CD14-positive monocyte (primary cell): ENCODE measurements at regions not wholly inside any gene's neighbourhood (a gene's known extent, or its start where the extent isn't known, plus 50 kb on each side); places are given as distances from the start of the nearest gene placed in this dataset.

ENCODE experiments used
- DNase-seq, 3 donors: peaks; one replicate each; pipeline ENCODE4 v3.0.0-alpha.2; 2011 to 2022
- H2AFZ ChIP-seq: 2 replicates; pipeline ENCODE4 v1.6.0; 2012; ENCODE audit warnings: mild to moderate bottlenecking, low read depth, low read length, inconsistent platforms; ENCODE audit not compliant: insufficient read depth, poor library complexity, severe bottlenecking
- H3K27ac ChIP-seq, 2 donors: 1 replicate in 1 of 2; 2 replicates in 1 of 2; pipeline ENCODE4 v1.5.1; 2012 to 2013; ENCODE audit warnings: low read length in 2 of 2, control low read depth in 1 of 2, inconsistent platforms in 1 of 2, low read depth in 1 of 2, mild to moderate bottlenecking in 1 of 2
- H3K27me3 ChIP-seq, 2 donors: one replicate each; pipeline versions ENCODE4 v1.6.0 to v1.6.1; 2011 to 2013; ENCODE audit warnings: low read length in 2 of 2; ENCODE audit not compliant: control insufficient read depth in 2 of 2, insufficient read depth in 2 of 2
- H3K36me3 ChIP-seq, 2 donors: replicated peaks in 1 of 2; 1 replicate in 1 of 2; 2 replicates in 1 of 2; pipeline versions ENCODE4 v1.5.1 to v1.6.1; 2012 to 2013; ENCODE audit warnings: low read length in 2 of 2, control low read depth in 1 of 2, inconsistent platforms in 1 of 2, mild to moderate bottlenecking in 1 of 2; ENCODE audit not compliant: insufficient read depth in 2 of 2, control insufficient read depth in 1 of 2
- H3K4me1 ChIP-seq, 2 donors: 1 replicate in 1 of 2; 2 replicates in 1 of 2; pipeline versions ENCODE4 v1.5.1 to v1.6.1; 2012 to 2013; ENCODE audit warnings: low read length in 2 of 2, control low read depth in 1 of 2, inconsistent platforms in 1 of 2, mild to moderate bottlenecking in 1 of 2, moderate library complexity in 1 of 2; ENCODE audit not compliant: insufficient read depth in 2 of 2, control insufficient read depth in 1 of 2
- H3K4me2 ChIP-seq: replicated peaks from 2 replicates; pipeline ENCODE3; 2012; ENCODE audit warnings: low read length, moderate library complexity, mild to moderate bottlenecking; ENCODE audit not compliant: poor library complexity, severe bottlenecking; ENCODE audit errors: extremely low read depth
- H3K4me3 ChIP-seq, 3 experiments: fragments of 200-600 bp in 1 of 3; sonication (generic) in 1 of 3; replicated peaks in 1 of 3; 1 replicate in 2 of 3; 2 replicates in 1 of 3; pipeline ENCODE4 v1.5.1; 2011 to 2013; ENCODE audit warnings: low read length in 3 of 3, mild to moderate bottlenecking in 3 of 3, control low read depth in 2 of 3, low read depth in 2 of 3, inconsistent platforms in 1 of 3, moderate library complexity in 1 of 3
- H3K79me2 ChIP-seq: 2 replicates; pipeline ENCODE4 v1.6.0; 2012; ENCODE audit warnings: mild to moderate bottlenecking, control low read depth, inconsistent platforms, low read length, moderate library complexity; ENCODE audit not compliant: insufficient read depth
- H3K9ac ChIP-seq: 2 replicates; pipeline ENCODE4 v1.6.0; 2017; ENCODE audit warnings: low read length, mild to moderate bottlenecking; ENCODE audit not compliant: insufficient read depth, poor library complexity, severe bottlenecking
- H3K9me3 ChIP-seq, 2 donors: replicated peaks in 1 of 2; 1 replicate in 1 of 2; 2 replicates in 1 of 2; pipeline versions ENCODE4 v1.5.1 to v1.6.1; 2012 to 2013; ENCODE audit warnings: low read length in 2 of 2, control low read depth in 1 of 2; ENCODE audit not compliant: control insufficient read depth in 1 of 2, insufficient read depth in 1 of 2
- H4K20me1 ChIP-seq: 2 replicates; pipeline ENCODE4 v1.6.0; 2012; ENCODE audit warnings: mild to moderate bottlenecking, low read length, control low read depth, moderate library complexity; ENCODE audit not compliant: insufficient read depth
- H3K27ac Mint-ChIP-seq, 7 donors: one replicate each; pipeline ENCODE4 v1.8.0; 2020; ENCODE audit warnings: mild to moderate bottlenecking in 7 of 7, mixed read lengths in 7 of 7, moderate library complexity in 6 of 7, inconsistent platforms in 2 of 7
- H3K27me3 Mint-ChIP-seq, 3 donors: one replicate each; pipeline ENCODE4 v1.8.0; 2021 to 2022; ENCODE audit warnings: low read depth in 3 of 3, mild to moderate bottlenecking in 3 of 3, mixed read lengths in 3 of 3, moderate library complexity in 3 of 3, inconsistent platforms in 1 of 3
- H3K36me3 Mint-ChIP-seq, 2 donors: one replicate each; pipeline ENCODE4 v1.8.0; 2020; ENCODE audit warnings: mixed read lengths in 2 of 2, inconsistent platforms in 1 of 2, mild to moderate bottlenecking in 1 of 2
- H3K4me1 Mint-ChIP-seq: one replicate; pipeline ENCODE4 v1.8.0; 2020; ENCODE audit warnings: mild to moderate bottlenecking, mixed read lengths
- H3K4me3 Mint-ChIP-seq, 2 donors: one replicate each; pipeline ENCODE4 v1.8.0; 2020; ENCODE audit warnings: mild to moderate bottlenecking in 2 of 2, mixed read lengths in 2 of 2, moderate library complexity in 1 of 2
- H3K9me3 Mint-ChIP-seq, 7 donors: one replicate each; pipeline ENCODE4 v1.8.0; 2020 to 2022; ENCODE audit warnings: mixed read lengths in 7 of 7, mild to moderate bottlenecking in 6 of 7, moderate library complexity in 6 of 7, inconsistent platforms in 2 of 7
- WGBS: methylation state at CpG from one replicate; pipeline ENCODE4 v1.1.5; 2013; ENCODE audit warnings: missing lambda C conversion rate; ENCODE audit not compliant: insufficient coverage; 5-methylcytosine and 5-hydroxymethylcytosine counted together
- intact Hi-C, 2 donors: fragments of 100-400 bp; cut with micrococcal nuclease; formaldehyde crosslinking; loops; one replicate each; pipeline versions ENCODE4 v1.15.0 to v1.15.1; 2023
- TF ChIP-seq, protein P1 (sequence below): fragments of 200-600 bp; IDR thresholded peaks from one replicate; pipeline ENCODE4 v1.8.0; 2022; ENCODE audit warnings: antibody characterized with exemption, mild to moderate bottlenecking

DNA sequence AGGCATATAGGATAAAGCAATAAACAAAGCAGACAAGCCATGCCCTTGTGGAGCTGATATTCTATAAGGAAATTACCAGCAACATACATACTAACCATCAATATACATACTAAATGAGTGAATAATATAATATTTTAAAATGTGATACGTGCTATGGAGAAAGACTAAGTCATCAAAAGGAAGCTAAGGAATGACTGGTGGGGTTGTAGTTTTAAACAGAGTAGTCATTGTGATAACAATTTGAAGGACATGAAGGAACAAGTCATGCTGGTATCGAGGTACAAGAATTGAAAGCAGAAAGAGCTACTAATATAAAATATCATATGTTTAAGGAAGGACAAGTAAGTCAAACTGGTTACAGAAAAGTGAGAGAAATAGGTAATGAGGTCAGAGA lies 894.9 kb upstream of the PCDH9 start:
- Mint-ChIP-seq H3K9me3 (peaks cover 2 to 15% (median 6%) of the 10 kb centered on the region in 7 donors), H3K27ac (no peak overlapping the region), H3K27me3 (peaks cover 0 to 1% (median 0%) of the 10 kb centered on the region in 3 donors), H3K4me3 (no peak overlapping the region), H3K36me3 (no peaks in the 10 kb centered on the region), H3K4me1 (no peaks in the 10 kb centered on the region)
- DNase-seq: no peak
- intact Hi-C loops: no loop called here
- H3K79me2 ChIP-seq: no peaks in the 10 kb centered on the region
- H3K9ac ChIP-seq: no peak overlapping the region
- H3K27ac ChIP-seq: no peak overlapping the region
- no peaks in the 10 kb centered on the region for H3K36me3 ChIP-seq
- peaks cover 7 to 11% of the 10 kb centered on the region in 2 donors for H3K9me3 ChIP-seq
- no peak overlapping the region for H2AFZ ChIP-seq
- no peaks in the 10 kb centered on the region for H3K4me1 ChIP-seq
- no CpG with 5 or more reads among the region's 2 CpGs for WGBS
- H3K4me2 ChIP-seq: no peak overlapping the region
- no peaks in the 10 kb centered on the region for H4K20me1 ChIP-seq
- H3K4me3 ChIP-seq: no peak overlapping the region
- H3K27me3 ChIP-seq: no peaks in the 10 kb centered on the region
- TF ChIP-seq, protein P1, sequence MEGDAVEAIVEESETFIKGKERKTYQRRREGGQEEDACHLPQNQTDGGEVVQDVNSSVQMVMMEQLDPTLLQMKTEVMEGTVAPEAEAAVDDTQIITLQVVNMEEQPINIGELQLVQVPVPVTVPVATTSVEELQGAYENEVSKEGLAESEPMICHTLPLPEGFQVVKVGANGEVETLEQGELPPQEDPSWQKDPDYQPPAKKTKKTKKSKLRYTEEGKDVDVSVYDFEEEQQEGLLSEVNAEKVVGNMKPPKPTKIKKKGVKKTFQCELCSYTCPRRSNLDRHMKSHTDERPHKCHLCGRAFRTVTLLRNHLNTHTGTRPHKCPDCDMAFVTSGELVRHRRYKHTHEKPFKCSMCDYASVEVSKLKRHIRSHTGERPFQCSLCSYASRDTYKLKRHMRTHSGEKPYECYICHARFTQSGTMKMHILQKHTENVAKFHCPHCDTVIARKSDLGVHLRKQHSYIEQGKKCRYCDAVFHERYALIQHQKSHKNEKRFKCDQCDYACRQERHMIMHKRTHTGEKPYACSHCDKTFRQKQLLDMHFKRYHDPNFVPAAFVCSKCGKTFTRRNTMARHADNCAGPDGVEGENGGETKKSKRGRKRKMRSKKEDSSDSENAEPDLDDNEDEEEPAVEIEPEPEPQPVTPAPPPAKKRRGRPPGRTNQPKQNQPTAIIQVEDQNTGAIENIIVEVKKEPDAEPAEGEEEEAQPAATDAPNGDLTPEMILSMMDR: no peak

DNA sequence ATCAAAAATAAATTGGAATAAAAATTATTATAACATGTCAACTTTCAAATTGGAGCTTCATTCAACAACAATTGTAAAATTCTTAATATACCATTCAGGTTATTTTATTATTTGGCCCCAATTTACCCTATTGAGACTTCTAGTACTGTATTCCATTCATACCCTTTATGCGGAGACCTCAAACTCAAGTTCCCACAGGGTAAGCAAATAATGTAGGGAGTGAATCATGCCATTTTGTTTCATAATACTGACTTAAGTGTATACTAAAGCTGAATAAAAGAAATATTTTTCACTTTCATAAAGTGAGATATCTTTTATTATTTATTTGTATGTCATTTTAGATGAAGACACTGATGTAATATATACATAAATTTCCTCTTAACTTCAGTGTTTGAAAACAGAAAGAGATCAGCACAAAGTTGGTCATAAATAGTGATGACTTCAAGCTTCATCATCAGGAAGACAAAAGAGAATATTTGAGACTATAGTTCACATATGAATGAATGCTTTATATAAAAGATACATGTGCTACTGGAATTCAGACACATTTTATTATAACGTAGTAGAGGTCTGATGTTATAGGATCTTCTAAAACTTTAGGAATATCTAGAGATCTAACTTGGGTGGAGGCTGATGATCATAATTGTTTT lies 894.4 kb upstream of the PCDH9 start:
- H3K4me3 ChIP-seq: no peak overlapping the region
- no peak overlapping the region for H3K4me2 ChIP-seq
- Mint-ChIP-seq H3K4me3 (no peak overlapping the region), H3K36me3 (no peaks in the 10 kb centered on the region), H3K27me3 (peaks cover 0 to 1% (median 0%) of the 10 kb centered on the region in 3 donors), H3K27ac (no peak overlapping the region), H3K4me1 (no peaks in the 10 kb centered on the region), H3K9me3 (peaks cover 2 to 11% (median 6%) of the 10 kb centered on the region in 7 donors)
- no peak for DNase-seq
- TF ChIP-seq, protein P1: no peak
- H4K20me1 ChIP-seq: no peaks in the 10 kb centered on the region
- H3K27ac ChIP-seq: no peak overlapping the region
- H3K9ac ChIP-seq: no peak overlapping the region
- H2AFZ ChIP-seq: no peak overlapping the region
- no peaks in the 10 kb centered on the region for H3K27me3 ChIP-seq
- H3K36me3 ChIP-seq: no peaks in the 10 kb centered on the region
- WGBS: no CpG with 5 or more reads among the region's 2 CpGs
- no peaks in the 10 kb centered on the region for H3K79me2 ChIP-seq
- H3K9me3 ChIP-seq: peaks cover 7 to 11% of the 10 kb centered on the region in 2 donors
- no peaks in the 10 kb centered on the region for H3K4me1 ChIP-seq
- intact Hi-C loops: no loop called here
